DMS79 (cell line): ENCODE measurements at regions not wholly inside any gene's neighbourhood (a gene's known extent, or its start where the extent isn't known, plus 50 kb on each side); places are given as distances from the start of the nearest gene placed in this dataset.
A peak's percentile ranks its signal among the peaks of the same experiment; 100 is the strongest.
"Not testable (repeated sequence)": the region's sequence is repeated elsewhere in the genome, so short reads cannot be mapped to it uniquely, and the experiment has no call there.

Source experiments
- DNase-seq: peaks from one replicate; lab custom pipeline; 2025; lab: John Stamatoyannopoulos, UW

GRCh38 chr14:44453433-44454171, 53.5 kb downstream of the FSCB start:
- DNase-seq = no peak

GRCh38 chr14:44450232-44450631, 56.9 kb downstream of the FSCB start:
- not testable (repeated sequence) for DNase-seq

DNA sequence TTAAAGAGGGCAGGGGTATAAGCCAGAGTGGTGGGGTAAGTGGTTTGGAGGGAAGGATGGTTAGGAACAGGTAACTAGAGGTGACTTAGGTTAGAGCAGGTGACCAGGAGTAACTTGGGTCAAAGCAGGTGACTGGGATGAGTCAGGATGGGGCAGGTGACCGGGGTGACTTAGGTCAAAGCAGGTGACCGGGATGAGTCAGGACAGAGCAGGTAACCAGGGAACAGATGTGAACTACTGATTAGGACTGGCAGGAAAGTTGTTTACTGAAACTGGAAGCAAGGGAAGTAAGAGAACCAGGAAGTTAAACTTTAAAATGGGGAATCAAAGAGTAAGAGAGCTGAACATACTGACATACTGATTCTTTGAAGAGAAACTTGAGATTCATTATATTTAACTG, 57.4 kb downstream of the FSCB start:
- no peak for DNase-seq

- DNase-seq = no peak
Measured at GRCh38 chr14:44448951-44449358, 58.1 kb downstream of the FSCB start.

GRCh38 chr14:44446965-44447364, 60.1 kb downstream of the FSCB start:
- DNase-seq = no peak

DNA sequence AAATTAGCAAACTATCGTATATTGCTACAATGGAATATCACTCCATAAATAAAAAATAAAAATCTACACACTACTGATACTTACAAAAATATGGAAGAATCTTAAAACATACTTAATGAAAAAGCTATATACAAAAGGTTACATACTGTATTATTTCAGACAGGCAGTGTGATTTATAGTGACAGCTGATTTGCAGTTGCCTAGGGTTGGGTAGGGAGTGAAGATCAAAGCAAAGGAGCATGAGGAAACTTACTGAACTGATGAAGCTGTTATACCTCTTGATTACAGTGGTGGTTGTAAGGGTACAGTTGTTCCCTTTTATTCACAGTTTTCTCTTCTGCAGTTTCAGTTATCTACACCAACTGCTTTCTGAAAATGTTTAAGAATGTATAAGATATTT, 62.6 kb downstream of the FSCB start:
- no peak for DNase-seq

DNA sequence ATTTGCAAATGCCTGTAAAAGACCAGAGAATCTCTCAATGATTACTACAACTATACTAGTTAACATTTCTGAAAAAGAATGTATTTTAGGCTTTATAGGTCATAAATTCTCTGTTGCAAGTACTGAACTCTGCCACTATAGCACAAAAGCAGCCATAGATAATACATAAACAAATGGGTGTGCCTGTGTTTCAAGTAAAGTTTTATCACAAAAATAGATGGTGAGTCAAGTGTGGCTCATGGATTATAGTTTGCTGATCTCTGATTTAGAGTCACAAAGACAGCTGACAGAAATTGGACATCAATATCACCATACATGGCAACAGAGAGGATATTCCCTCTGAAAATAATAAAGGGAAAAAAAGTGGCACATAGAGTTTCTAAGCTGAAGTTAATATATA, 68.1 kb downstream of the FSCB start:
- DNase-seq = no peak

DNA sequence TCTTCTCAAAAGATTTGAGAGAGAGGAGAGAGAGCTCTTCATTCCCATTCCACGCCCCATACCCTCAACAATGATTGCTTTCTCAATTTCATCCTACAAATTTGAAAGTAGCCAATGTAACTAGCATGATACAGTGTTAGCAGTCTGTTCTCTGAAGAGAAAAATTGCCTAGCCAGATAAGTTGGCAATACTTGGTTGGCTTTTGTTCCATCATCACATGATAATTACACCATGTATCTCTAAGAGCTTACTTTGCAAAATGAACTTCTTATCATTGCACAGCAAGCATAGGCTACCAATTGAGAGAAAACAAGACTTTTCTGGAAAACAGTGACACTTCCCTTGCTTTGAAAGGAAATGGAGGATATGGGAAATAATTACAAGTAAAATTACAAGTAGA, 68.9 kb downstream of the FSCB start:
- DNase-seq = no peak

- no peak for DNase-seq
Measured at GRCh38 chr14:44436458-44436857, 70.6 kb downstream of the FSCB start.

GRCh38 chr14:44428231-44428945, 78.7 kb downstream of the FSCB start:
- no peak for DNase-seq

DNA sequence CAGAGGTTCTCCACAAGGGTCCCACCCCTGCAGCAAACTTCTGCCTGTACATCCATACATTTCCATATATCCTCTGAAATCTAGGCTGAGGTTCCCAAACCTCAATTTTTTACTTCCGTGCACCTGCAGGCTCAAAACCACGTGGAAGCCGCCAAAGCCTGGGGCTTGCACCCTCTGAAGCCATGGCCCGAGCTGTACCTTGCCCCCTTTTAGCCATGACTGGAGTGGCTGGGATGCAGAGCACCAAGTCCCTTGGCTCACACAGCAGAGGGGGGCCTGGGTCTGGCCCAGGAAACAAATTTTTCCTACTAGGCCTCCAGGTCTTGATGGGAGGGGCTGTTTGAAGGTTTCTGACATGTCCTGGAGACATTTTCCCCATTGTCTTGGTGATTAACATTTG, 84.4 kb downstream of the FSCB start:
- DNase-seq = no peak

DNA sequence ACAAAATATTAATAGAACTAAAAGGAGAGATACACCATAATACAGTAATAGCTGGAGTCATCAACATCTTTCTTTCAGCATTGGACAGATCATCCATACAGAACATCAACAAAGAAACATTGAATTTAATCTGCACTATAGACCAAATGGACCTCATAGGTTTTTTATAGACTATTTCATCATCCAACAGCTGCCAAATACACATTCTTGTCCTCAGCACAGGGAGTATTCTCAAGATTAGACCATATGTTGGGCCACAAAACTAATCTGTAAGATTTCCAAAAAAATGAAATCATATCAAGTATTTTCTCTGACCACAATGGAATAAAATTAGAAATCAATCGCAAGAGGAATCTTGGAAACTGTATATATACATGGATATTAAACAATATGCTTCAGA, 86.9 kb downstream of the FSCB start:
- DNase-seq = no peak

- no peak for DNase-seq
Measured at GRCh38 chr14:44418856-44419255, 88.2 kb downstream of the FSCB start.

- DNase-seq = no peak
Measured at GRCh38 chr14:44417809-44418208, 89.3 kb downstream of the FSCB start.

GRCh38 chr14:44414646-44415045, 92.4 kb downstream of the FSCB start:
- no peak for DNase-seq

GRCh38 chr14:44412858-44413569, 94.1 kb downstream of the FSCB start:
- no peak for DNase-seq

- DNase-seq = no peak
Measured at GRCh38 chr14:44405011-44405486, 102.0 kb downstream of the FSCB start.

DNA sequence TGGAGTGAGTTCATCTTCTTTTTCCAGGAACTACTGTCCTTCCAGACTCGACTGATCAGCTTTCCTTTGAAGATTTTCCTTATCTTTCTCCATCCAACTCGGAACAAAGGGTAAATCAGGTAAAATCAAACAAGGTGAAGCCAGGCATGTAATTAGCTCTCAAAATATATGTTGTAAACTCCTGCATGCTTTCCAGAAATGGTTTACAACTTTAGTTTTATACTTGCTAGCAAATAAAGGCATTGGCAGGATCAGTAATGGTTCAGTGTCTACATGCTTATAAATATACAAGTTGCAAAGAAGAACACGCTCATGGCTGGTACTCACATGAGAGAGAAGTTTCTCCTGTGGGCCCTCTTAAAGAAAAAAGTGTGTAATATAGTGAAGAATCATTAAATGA, 102.5 kb downstream of the FSCB start:
- DNase-seq = no peak

GRCh38 chr14:44404036-44404435, 103.0 kb downstream of the FSCB start:
- DNase-seq = peak; percentile 42

- no peak for DNase-seq
Measured at GRCh38 chr14:44403193-44403592, 103.9 kb downstream of the FSCB start.

DNA sequence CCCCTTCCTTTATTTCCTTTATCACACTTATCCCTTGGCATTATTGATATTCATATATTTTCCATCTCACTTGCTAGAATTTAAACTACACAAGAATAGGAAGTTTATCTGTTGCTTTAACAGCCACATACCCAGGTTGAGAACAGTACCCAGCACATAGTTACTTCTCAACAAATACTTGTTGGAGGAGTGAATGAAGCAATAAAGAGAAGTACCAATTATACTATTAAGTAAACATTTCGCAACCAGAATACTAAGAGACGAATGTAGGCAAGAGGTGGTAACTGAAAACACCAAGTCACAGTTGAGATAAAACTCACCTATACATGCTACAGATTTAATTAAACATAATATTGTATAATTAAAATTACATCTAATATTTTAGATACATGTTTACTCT, 110.9 kb downstream of the FSCB start:
- DNase-seq = no peak

- DNase-seq = no peak
Measured at GRCh38 chr14:44392984-44393383, 114.1 kb downstream of the FSCB start.

- DNase-seq = no peak
Measured at GRCh38 chr14:44388306-44388705, 118.8 kb downstream of the FSCB start.
